ENCODE measurements at regions not wholly inside any gene's neighbourhood (a gene's known extent, or its start where the extent isn't known, plus 50 kb on each side); places are given as distances from the start of the nearest gene placed in this dataset.

DNA sequence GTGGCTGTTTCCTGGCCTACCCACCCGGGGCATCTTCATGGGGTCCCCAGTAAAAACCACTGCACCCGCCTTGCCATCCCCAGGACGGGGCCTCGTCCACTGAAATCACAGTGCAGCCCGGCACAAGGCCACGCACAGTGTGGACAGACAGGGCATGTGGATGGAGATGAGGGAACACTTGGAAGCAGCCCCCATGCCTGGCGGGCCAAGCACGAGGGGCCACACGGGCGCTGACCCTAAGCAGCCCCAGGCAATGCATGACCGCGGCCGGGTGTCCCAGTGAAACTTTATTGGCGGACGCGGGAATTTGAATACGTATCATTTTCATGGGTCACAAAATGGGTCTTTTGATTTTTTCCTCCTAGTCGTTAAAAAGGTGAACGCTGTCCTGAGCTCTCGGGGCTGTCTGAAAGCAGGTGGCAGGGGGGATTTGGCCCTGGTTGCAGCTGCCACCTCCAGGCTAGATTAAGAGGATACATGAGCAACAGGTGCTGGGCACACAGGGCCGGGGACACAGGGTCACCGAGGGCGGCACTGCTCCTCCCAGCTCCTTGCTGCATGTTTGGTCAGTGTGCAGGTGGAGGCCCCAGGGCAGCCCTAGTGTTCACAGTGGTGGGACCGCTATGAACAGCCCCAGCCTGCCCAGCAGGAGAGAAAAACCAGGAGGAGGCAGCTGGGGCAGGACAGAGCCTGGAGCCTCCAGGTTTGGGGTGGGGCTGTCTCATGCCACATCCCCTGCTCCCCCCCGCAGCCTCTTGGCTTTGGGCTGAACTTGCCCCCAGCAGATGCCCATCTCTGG, 74.9 kb upstream of the SLCO4A1 start:
- no peak overlapping the region for H3K4me3 ChIP-seq (ENCODE audit: low read depth, low read length)
- DNase-seq (ENCODE audit: low read depth), result no peak

GRCh38 chr20:62568045-62568389, 74.3 kb upstream of the SLCO4A1 start:
- TF ChIP-seq CTCF (IDR thresholded peaks at IDR 0.05; ENCODE audit: control insufficient read depth, extremely low read depth, insufficient read depth), result no peak
- H3K4me3 ChIP-seq (ENCODE audit: low read depth, low read length), result no peak overlapping the region

More for the DNA sequence above, 74.9 kb upstream of the SLCO4A1 start:
- TF ChIP-seq CTCF (IDR thresholded peaks at IDR 0.05; ENCODE audit: control insufficient read depth, extremely low read depth, insufficient read depth), result no peak

DNA sequence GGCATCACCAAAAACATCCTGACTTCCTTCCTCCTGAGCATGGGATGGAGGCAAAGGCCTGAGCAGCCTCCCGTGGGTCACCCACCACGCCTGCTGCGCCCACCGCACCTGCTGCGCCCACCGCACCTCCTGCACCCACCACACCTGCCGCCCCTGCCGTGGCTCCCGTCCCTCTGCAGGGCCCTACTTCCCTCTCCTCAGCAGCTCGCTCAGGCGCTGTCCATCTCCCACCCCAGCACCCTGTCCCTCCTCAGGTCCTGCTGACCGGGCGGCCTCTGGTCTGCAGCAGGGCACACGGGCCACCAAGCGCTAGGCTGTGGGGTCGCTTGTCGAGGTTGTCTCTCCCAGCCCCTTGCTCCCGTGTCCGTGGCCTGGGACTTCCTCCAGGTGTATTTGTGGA, 72.7 kb upstream of the SLCO4A1 start:
- no peak overlapping the region for H3K4me3 ChIP-seq (ENCODE audit: low read depth, low read length)
- TF ChIP-seq CTCF (IDR thresholded peaks at IDR 0.05; ENCODE audit: control insufficient read depth, extremely low read depth, insufficient read depth), result no peak
- DNase-seq (ENCODE audit: low read depth), result no peak

More at GRCh38 chr20:62568045-62568389, 74.3 kb upstream of the SLCO4A1 start:
- DNase-seq (ENCODE audit: low read depth), result no peak

GRCh38 chr20:62570403-62570802, 71.9 kb upstream of the SLCO4A1 start:
- DNase-seq (ENCODE audit: low read depth), result no peak
- TF ChIP-seq CTCF (IDR thresholded peaks at IDR 0.05; ENCODE audit: control insufficient read depth, extremely low read depth, insufficient read depth), result no peak
- H3K4me3 ChIP-seq (ENCODE audit: low read depth, low read length), result no peak overlapping the region

DNA sequence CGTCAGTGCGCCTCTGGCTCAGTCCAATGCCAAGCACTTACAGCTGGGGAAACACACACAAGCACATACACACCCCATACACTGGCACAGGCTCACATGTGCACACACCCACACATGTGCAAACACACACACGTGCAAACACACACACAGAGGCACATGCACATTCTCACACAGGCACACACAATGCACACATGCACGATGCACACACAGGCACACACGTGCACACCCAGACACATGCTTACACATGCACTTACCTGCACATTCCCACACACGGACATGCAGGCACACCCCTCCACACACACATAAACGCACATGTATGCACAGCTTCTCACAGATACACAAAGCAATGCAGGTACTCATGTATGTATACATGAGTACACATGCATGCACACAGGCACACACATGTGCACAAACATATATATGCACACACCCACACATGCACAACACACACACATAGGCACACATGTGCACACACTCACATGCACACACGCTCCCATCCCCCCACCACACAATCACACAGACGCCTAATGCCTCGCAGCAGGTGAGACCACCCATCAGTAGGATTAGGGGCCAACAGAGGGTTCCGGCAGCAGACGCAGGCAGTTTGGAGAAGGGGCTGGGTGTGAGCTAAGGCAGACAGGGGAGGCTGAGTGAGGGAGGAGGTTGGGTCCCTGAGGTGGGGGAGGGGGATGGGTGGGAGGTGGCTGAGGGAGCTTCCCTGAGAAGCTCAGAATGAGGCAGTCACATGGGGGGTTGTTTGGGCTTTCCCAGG, 71.2 kb upstream of the SLCO4A1 start:
- DNase-seq (ENCODE audit: low read depth), result no peak
- TF ChIP-seq CTCF (IDR thresholded peaks at IDR 0.05; ENCODE audit: control insufficient read depth, extremely low read depth, insufficient read depth), result no peak
- no peak overlapping the region for H3K4me3 ChIP-seq (ENCODE audit: low read depth, low read length)

- H3K4me3 ChIP-seq (ENCODE audit: low read depth, low read length), result no peak overlapping the region
- no peak for DNase-seq (ENCODE audit: low read depth)
- TF ChIP-seq CTCF (IDR thresholded peaks at IDR 0.05; ENCODE audit: control insufficient read depth, extremely low read depth, insufficient read depth), result no peak
Measured at GRCh38 chr20:62571669-62572344, 70.5 kb upstream of the SLCO4A1 start.
